Ascending aorta (tissue), 2 donors: ENCODE measurements at regions not wholly inside any gene's neighbourhood (a gene's known extent, or its start where the extent isn't known, plus 50 kb on each side); places are given as distances from the start of the nearest gene placed in this dataset.

ENCODE experiments used
- DNase-seq, 2 donors: peaks; one replicate each; pipeline ENCODE4 v3.0.0-alpha.2; 2019; ENCODE audit warnings: low spot score in 2 of 2
- H3K27ac ChIP-seq, 2 donors: fragments of 200-600 bp; sonication (generic); one replicate each; pipeline ENCODE4 v1.5.1; 2016 to 2017; ENCODE audit warnings: mild to moderate bottlenecking in 1 of 2
- H3K27me3 ChIP-seq: fragments of 200-600 bp; sonication (generic); one replicate; pipeline ENCODE4 v1.5.1; 2017
- H3K36me3 ChIP-seq, 2 donors: fragments of 200-600 bp; sonication (generic); one replicate each; pipeline ENCODE4 v1.5.1; 2016
- H3K4me1 ChIP-seq, 2 donors: fragments of 200-600 bp; sonication (generic); one replicate each; pipeline ENCODE4 v1.5.1; 2016 to 2017; ENCODE audit warnings: mild to moderate bottlenecking in 1 of 2
- H3K4me3 ChIP-seq, 2 donors: fragments of 200-600 bp; sonication (generic); one replicate each; pipeline ENCODE4 v1.5.1; 2016 to 2017; ENCODE audit warnings: mild to moderate bottlenecking in 1 of 2
- H3K9me3 ChIP-seq, 2 donors: fragments of 200-600 bp; sonication (generic); one replicate each; pipeline ENCODE4 v1.5.1; 2016
- CTCF ChIP-seq, 3 experiments: fragments of 200-600 bp in 2 of 3; fragments of 450-650 bp in 1 of 3; sonication (generic) in 2 of 3; IDR thresholded peaks; one replicate each; pipeline ENCODE4 v1.5.1; 2016 to 2019; ENCODE audit warnings: antibody characterized with exemption in 3 of 3, mild to moderate bottlenecking in 1 of 3, moderate library complexity in 1 of 3
- intact Hi-C: fragments of 100-400 bp; cut with DNase I; formaldehyde crosslinking; loops from one replicate; pipeline ENCODE4 v1.15.1; 2023

DNA sequence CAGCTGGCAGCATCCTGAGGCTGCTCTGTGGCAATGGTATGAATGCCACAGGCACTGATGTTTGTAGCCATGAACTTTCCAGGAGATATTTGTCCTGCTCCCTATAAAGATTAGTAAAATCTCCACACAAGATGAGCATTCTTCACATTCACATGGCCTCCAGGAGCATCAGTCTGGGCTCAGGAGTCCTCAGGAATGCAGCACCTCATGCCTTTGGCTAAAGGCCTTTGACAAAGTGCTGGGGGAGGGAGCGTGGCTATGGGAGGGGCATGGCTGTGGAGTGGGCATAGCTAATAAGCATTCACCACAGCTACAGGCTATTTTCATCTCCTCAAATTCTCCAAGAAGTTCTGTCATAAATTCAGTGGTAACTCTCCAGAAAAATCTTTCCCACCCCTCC is 90.5 kb upstream of the LY86 start:
- no peak for TF ChIP-seq CTCF (IDR thresholded peaks at IDR 0.05)
- Histone ChIP-seq H3K27me3 (no peaks in the 10 kb centered on the region), H3K4me1 (no peaks in the 10 kb centered on the region), H3K4me3 (no peak overlapping the region), H3K9me3 (no peaks in the 10 kb centered on the region), H3K36me3 (no peaks in the 10 kb centered on the region), H3K27ac (no peak overlapping the region)
- no peak for DNase-seq
- intact Hi-C loops, result no loop called here

DNA sequence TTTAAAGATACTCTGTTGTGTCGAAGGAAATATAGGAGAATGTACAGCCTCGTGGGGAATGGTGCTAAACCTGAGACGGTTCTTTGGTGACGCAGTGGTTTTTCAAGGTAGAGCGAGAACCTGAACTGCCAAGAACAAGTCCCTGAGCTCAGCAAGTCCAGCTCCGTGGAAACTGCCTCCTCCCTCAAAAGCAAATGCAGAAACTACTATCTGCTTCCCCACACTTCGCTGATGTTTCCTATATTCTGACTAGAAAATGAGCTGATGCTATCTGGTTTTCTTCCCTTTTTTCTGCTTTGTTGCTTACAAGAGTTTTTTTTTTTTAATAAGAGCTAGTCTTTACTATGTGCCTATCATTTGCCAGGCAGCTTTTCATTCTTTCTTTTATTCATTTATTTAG is 85.3 kb upstream of the LY86 start:
- no peak for TF ChIP-seq CTCF (IDR thresholded peaks at IDR 0.05)
- Histone ChIP-seq H3K36me3 (no peaks in the 10 kb centered on the region), H3K4me3 (no peak overlapping the region), H3K27ac (no peak overlapping the region), H3K4me1 (no peaks in the 10 kb centered on the region), H3K27me3 (no peaks in the 10 kb centered on the region), H3K9me3 (no peaks in the 10 kb centered on the region)
- intact Hi-C loops, result no loop called here
- no peak for DNase-seq

- intact Hi-C loops, result no loop called here
- DNase-seq, result no peak
Measured at GRCh38 chr6:6505111-6505510, 83.4 kb upstream of the LY86 start.

DNA sequence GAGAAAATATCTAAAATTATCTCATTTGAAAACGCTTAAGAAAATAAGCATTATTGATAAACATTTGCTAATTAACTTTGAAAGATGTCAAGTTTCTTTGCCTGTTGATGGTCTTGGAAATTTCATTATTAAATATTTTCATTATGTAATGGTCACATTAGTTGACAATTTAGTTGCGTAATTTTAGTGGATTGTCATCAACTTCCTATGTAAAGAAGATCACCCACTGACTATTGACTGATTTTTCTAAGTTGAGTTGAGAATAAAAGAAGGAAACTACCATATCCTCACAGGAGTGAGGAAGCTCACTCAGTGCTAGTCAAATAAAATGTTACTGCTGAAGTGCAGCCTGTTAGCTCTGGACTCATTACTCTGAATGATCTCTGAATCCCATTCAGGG is 79.9 kb upstream of the LY86 start:
- Histone ChIP-seq H3K4me1 (no peaks in the 10 kb centered on the region), H3K4me3 (no peak overlapping the region), H3K27ac (no peak overlapping the region), H3K27me3 (no peaks in the 10 kb centered on the region), H3K9me3 (no peaks in the 10 kb centered on the region), H3K36me3 (no peaks in the 10 kb centered on the region)
- no peak for DNase-seq
- TF ChIP-seq CTCF (IDR thresholded peaks at IDR 0.05), result no peak
- intact Hi-C loops, result no loop called here

More at GRCh38 chr6:6505111-6505510, 83.4 kb upstream of the LY86 start:
- no peaks in the 10 kb centered on the region for H3K4me1 ChIP-seq
- H3K4me3 ChIP-seq, result no peak overlapping the region
- TF ChIP-seq CTCF (IDR thresholded peaks at IDR 0.05), result no peak
- no peaks in the 10 kb centered on the region for H3K36me3 ChIP-seq
- no peak overlapping the region for H3K27ac ChIP-seq
- H3K9me3 ChIP-seq, result no peaks in the 10 kb centered on the region
- H3K27me3 ChIP-seq, result no peaks in the 10 kb centered on the region

- intact Hi-C loops, result no loop called here
- H3K27me3 ChIP-seq, result no peaks in the 10 kb centered on the region
- H3K36me3 ChIP-seq, result no peaks in the 10 kb centered on the region
- no peaks in the 10 kb centered on the region for H3K9me3 ChIP-seq
- H3K4me1 ChIP-seq, result no peaks in the 10 kb centered on the region
- TF ChIP-seq CTCF (IDR thresholded peaks at IDR 0.05), result no peak
- H3K4me3 ChIP-seq, result no peak overlapping the region
- no peak for DNase-seq
- no peak overlapping the region for H3K27ac ChIP-seq
Measured at GRCh38 chr6:6509284-6509683, 79.2 kb upstream of the LY86 start.

- no peak for DNase-seq
- Histone ChIP-seq H3K4me1 (no peaks in the 10 kb centered on the region), H3K27ac (no peak overlapping the region), H3K4me3 (no peak overlapping the region), H3K27me3 (no peaks in the 10 kb centered on the region), H3K36me3 (no peaks in the 10 kb centered on the region), H3K9me3 (no peaks in the 10 kb centered on the region)
- no peak for TF ChIP-seq CTCF (IDR thresholded peaks at IDR 0.05)
- intact Hi-C loops, result no loop called here
Measured at GRCh38 chr6:6512711-6513110, 75.8 kb upstream of the LY86 start.
